ENCODE measurements at regions not wholly inside any gene's neighbourhood (a gene's known extent, or its start where the extent isn't known, plus 50 kb on each side); places are given as distances from the start of the nearest gene placed in this dataset.
"Not testable (repeated sequence)": the region's sequence is repeated elsewhere in the genome, so short reads cannot be mapped to it uniquely, and the experiment has no call there.

DNA sequence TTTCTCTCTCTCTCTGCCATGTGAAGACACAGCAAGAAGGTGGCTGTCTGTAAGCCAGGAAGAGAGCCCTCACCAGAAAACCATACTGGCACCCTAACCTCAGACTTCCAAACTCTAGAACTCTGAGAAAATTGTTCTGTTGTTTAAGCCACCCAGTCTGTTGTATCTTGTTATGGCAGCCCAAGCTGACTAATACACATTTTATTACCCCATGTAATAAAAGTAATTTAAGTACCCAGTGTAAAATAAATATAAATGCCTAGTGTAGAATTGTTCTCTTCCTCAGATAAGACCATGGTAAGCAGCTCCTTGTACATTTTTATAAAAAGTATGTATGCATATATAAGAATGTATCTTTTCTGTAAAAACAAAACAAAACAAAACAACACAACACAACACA lies 119.7 kb downstream of the DTL start:
- no peak for DNase-seq

DNA sequence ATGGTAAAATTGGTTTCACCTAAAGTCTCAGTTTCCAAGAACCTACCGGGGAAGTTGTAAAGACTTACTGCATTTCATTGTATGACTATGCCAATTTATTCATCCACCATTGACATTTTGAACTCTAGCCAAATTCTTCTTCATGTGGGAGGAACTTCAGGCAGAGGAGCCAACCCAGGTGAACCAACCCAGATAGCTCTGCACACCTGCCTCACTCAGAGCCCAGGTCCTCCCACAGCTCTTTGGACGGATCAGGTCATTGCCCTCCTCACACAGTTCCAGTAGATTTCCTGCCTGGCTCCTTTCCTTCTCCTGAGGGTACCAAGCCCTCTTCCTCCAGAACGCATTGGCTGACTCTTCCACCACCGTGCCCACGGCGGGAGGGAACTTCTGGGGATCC lies 121.7 kb downstream of the DTL start:
- no peak for DNase-seq

DNA sequence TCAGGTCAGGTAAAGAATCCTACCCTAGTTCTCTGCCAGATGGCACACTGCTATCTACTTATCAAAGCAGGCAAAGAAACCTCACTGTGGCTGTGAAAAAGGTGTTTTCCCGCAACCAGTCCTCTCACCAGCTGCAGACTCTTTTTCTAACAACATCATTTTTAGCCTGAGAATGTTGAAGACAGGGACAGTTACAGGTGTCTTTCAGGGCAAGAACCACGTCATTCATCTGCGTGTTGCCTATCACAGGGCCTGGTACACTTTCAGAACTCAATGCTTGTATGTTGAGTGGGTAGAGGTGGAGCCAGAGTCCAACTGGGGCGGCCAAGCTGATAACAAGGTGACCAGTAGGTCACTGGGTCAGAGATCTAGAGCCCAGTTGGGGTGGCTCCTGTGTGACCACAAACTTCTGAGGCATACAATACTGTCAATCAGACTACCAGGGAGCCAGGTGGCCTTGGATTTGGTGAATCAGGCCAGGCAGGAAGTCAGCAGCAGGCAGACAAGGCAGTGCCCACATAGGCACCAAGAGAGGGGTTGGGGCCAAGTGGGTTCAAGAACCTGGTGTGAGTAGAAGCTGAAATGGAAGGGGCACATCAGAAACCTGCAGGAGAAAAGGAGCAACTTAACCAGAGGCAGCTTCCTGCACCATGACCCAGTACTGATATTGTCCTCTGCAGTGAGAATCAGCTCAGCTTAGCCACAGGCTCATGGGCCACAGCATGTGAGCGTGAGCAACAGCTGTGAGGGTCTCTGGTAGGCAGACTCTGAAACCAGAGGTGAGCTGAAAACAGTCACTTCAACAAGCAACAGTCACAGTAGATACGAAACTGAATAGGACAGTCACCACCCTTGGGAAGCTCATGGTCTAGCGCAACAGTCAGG lies 123.6 kb downstream of the DTL start:
- no peak for DNase-seq

DNA sequence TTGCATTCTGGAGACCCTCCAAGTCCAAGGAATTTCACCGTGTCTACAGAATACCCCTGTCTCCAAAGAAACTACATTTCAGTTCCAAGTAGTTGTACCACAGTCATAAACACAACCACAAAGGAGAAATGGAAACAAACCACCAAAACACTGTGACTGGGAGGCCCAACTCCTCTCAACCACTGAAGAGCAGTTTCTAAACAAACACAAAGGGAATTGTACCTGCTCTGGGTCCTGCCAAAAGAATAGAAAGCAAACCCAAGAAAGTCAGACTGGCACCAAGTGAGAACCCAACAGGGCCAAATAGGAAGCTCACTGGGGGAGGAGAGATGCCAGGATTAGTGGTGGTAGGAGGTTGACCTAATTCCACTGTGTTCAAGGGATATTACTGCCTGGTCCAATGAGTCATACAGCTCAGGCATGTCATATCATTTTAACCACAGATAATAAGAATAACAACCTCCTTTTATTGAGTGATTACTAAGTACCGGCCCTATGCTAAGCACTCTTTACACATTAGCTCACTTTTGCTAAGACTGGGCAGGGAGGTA lies 123.9 kb upstream of the PPP2R5A start:
- no peak for DNase-seq

DNA sequence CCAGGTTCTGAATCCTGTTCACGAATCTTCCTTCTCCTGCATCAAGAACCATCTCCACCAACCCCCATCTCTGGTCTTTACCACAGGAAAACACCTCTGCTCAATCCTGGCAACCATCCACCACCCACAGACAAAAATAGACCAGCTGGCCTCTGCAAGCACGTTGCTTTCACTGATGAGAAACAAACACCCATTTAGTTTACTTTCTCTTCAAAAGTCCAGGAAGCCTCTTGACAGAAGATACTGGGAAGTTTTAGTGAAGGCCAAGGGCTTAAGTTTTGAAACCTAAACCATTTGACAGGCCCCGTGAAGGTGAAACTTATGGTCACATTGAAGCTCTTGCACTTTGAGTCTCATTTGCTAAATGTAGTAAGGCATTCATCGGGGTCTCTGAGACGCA lies 122.6 kb upstream of the PPP2R5A start:
- DNase-seq: peak; percentile 17

DNA sequence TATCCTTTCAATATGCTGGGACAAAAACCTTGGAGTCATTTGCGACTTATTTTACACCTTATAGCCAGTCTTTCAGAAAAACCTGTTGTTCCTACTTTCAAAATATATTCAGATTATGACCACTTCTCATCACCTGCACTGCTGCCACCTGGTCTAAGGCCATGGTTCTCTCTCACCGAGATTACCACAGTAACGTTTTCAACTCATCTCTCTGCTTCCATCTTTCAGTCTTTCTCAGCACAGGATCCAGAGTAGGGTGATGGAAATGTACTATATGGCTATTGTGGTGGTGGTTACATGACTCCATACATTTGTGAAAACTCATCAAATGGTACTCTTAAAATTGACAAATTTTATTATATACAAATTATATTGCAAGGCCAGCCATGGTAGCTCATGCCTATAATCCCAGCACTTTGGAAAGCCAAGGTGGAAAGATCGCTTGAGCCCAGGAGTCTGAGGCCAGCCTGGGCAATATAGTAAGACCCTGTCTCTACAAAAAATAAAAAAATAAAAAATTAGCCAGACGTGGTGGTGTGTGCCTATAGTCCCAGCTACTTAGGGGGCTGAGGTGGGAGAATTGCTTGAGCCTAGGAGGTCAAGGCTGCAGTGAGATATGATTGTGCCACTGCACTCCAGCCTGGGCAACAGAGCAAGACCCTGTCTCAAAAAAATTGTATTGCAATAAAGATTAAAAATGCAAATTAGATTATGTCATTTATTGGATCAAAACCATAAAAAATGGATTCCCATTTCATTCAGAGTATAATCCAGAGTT lies 120.9 kb upstream of the PPP2R5A start:
- no peak for DNase-seq

DNA sequence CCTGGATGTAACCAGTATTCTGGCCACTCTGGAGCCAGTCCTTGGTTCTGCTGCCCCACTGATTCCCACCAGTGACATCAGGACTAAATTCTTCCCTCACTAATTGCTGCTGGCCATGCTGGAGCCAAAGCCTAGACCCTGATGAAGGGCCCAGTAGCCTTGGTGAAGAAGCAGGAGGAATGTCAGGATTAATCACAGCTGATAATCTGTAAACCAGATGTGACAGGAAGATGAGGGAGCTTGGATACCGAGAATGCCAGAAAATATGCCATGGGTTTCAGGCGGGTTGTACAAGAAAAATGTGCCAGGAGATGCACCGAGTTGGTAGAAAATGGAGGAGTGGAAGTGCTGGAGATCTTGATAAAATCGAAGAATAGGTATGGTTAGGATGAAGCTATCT lies 119.0 kb upstream of the PPP2R5A start:
- DNase-seq: no peak

DNA sequence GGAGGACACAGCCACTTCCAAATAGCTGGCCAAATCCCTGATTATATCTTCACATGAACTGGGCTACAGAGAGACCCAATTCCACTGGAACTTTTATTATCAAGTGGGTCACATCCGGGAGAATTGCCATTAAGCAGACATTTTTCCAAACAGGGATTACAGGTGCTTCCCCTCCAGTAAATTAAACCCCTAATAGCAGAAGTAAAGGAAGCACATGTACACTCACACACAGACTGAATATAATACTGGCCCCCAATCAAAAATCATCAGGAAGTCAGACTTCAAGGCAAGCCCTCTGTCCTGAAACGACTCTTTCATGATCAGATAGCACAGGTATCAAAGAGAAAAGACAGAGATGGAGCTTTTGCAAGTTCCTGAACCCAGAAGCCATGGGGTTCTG lies 118.6 kb upstream of the PPP2R5A start:
- DNase-seq: no peak

DNA sequence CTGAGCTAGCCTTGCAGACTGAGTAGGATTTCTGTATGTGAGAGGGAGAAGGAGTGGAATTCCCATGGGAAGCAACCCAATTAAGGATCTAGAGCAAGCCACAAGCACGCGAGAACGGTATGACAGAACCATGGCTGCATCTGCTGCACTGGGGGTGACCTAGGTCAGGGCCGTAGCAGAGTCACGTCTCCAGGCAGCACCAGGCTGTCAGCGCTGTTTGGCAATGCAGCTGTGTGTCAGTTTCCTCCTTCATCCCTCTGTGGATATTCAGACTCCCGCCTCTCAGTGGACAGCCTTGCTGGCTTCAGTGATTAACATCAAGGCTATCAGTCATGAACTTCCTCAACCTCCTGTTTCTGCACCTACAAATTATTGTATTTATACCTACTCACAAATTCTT lies 118.1 kb upstream of the PPP2R5A start:
- no peak for DNase-seq

DNA sequence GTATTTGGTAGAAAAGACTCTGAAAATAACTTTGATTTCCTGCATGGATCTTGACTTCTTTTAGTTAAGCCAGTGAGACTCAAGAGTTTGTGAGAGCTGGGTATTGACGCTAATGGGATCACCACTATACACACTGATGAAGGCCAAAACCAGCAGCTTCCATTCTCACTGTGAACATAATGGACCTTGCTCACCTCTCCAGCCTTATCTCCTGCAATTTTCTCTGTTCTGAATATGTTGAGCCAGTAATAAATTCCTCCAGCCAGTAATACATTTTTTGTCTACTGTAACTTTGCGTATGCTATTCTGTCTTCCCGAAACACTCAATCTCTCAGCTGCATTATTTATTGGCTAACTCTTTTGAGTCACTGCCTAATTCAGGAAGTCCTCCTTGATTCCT lies 111.6 kb upstream of the PPP2R5A start:
- no peak for DNase-seq

DNA sequence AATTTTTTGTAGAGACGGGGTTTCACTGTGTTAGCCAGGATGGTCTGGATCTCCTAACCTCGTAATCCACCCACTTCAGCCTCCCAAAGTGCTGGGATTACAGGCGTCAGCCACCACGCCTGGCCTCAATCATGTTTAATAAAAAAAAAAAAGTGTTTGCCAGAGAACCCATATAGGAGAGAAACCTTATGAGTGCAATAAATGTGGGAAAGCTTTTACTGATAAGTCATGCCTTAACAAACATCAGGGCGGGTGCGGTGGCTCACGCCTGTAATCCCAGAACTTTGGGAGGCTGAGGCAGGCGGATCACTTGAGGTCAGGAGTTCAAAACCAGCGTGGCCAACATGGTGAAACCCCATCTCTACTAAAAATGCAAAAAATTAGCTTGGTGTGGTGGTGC lies 110.9 kb upstream of the PPP2R5A start:
- DNase-seq: not testable (repeated sequence)

DNA sequence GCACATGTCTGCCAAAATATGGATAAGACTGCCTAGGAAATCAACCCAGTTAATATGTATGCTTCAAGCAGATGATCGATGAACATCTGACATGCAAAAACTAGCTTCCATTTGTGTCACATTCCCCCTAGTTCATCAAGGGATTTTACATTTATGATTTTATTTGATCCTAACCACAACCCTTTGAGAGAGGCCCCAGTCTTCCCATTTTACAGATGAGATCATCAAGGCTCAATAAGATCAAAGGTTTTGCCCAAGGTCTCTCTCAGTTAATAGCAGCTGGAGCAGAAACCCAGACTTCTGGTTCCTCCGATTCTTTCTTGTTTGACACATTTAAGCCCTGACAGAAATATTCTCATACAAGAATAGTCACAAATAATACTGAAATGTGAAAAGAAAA lies 107.7 kb upstream of the PPP2R5A start:
- no peak for DNase-seq

DNA sequence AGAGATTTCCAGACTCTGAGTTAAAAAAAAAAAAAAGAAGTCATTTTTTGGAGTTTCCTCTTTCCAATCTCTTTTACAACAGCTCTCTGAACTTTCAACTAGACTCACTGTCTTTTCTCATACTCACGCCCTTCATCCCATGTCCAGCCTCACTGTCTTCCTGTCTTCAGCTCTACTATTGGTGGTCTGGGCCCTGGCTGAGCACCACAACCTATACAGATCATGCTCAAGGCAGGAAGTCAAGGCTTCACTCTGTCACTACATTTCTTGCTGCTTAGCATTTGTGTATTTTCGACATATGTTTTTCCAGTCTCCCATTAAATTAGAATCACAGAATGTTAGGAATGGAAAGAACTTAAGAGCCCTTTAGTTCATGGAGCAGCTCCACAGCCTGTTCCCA lies 106.4 kb upstream of the PPP2R5A start:
- DNase-seq: no peak

DNA sequence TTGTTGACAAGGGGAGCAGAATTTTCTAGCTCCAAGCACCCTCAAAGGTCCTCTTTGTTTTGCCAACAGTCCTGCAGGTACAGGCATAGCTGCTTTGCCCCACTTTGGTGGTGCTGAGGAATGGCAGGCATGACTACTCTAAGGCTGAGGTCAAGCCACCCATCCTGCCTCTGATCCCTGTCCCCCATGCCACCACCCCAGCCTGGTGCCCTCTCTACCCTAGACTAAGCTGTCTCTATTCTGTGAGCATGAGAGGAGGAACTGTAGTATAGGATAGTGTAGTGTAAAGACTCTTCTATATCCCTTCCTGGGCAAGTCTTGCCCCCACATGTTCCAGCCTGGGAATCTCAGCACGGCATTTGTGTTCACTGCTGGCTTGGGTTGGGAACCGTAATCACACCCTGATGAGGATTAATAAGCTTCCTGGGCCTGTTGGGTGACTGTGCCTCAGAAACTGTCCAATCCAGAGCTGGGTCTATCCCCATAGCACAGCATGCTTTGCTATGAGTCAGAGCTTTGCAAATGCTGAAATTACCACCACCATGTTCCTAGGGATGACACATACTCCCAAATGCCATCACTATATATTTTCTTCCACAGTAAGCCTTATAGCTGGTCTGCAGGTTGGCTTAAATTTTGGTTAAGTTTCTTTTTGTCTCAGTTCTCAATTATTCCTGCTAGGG lies 105.7 kb upstream of the PPP2R5A start:
- DNase-seq: no peak

DNA sequence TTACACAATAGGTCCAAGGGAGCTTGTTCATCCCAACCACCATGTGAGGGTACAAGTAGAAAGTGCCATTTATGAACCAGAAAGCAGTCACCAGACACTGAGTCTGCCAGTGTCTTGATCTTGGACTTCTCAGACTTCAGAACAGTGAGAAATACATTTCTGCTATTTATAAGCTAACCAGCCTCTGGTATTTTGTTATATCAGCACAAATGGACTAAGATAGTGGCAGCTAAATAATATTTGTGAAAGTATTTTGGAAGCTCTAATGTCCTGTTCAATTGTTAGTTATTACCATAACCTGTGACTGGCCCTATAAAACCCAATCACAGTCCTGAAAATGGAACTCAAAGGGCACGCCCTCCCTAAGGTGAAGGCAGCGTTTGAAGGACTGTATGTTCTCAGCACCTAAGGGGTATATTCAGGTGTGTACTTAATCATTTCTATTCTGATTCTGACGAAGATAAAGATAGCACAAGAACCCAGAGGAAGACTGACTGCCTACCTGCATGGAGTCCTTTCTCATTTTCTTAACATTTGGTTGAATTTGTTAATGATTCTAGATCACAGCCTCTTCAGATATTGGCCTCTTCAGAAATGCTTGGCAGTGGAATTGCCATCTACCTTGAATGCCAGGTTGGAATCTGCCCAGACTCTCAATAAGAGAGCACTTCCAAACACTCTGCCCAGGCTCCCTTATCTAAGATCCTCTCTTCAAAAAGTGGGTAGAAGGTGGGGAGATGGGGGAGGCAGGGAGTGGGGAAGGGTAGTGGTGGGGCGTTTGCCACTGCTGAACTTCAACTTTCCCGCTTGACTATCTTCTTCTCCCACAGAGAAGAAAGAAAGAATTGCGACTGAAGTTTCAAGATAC lies 104.0 kb upstream of the PPP2R5A start:
- no peak for DNase-seq

DNA sequence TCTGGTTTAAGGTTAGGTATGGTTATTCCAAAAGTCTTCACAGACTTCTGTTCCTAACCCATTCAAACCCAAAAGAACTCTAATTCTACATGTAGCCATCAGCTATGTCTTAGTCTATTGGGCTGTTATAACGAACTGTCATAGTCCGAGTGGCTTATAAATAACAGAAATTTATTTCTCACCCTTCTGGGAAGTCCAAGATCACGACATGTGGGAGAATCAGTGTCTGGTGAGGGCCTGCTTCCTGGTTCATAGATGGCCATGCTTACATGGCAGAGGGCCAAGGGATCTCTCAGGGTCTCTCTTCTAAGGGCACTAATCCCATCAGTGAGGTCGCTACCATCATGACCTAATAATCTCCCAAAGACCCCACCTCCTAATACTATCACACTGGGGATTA lies 103.0 kb upstream of the PPP2R5A start:
- no peak for DNase-seq

DNA sequence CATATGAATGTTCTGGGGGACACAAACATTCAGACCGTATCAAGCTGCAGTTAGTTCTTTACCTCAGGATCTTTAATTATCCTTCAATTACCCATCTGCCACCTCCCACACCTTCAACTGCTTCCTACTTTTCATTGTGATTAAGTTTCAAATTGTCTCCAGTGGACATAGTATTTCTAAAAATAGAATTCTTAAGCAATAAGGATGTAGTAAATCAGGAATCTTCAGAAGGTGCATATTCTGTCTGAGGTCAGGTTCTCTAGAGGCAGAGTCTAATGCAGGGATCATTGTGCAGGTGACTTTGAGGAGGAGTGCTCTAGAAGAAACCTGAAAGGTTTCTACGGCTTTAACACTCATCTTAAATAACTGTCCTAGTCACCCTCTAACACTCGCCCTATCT lies 102.6 kb upstream of the PPP2R5A start:
- no peak for DNase-seq

DNA sequence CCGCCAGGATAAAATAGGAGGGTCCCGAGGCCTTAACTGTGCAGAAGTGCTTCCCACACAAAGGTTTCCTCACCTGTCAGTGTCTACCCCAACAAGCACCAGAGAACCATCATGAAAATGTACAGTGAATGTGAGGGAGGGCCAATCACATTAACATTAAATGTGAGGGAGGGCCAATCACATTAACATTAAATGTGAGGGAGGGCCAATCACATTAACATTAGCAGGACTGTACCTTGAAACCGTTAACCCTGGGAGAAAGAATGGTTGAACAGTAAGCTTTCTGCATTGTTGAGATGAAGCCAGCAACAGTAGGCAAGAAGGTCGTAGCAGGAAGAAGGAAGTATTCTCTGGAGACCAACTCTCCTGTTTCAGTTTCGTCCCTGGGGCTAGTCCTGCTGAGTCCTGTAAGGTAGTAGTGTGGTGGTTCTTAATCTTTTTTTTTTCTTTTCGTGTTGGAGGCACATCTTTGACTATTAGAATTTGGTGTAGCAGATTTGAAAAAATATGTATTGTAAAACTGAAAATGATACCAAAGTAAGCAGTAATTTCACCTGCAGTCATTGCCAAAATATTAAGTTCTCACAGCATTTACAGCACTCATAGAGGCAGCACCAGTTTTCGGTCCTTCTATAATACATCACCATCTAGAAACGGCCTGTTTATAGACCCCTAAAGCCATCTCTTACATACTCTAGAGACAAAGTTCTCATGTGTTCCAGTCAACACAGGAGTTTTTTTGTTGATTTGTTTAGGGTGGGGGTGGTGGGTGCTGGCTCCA lies 98.6 kb upstream of the PPP2R5A start:
- DNase-seq: no peak

DNA sequence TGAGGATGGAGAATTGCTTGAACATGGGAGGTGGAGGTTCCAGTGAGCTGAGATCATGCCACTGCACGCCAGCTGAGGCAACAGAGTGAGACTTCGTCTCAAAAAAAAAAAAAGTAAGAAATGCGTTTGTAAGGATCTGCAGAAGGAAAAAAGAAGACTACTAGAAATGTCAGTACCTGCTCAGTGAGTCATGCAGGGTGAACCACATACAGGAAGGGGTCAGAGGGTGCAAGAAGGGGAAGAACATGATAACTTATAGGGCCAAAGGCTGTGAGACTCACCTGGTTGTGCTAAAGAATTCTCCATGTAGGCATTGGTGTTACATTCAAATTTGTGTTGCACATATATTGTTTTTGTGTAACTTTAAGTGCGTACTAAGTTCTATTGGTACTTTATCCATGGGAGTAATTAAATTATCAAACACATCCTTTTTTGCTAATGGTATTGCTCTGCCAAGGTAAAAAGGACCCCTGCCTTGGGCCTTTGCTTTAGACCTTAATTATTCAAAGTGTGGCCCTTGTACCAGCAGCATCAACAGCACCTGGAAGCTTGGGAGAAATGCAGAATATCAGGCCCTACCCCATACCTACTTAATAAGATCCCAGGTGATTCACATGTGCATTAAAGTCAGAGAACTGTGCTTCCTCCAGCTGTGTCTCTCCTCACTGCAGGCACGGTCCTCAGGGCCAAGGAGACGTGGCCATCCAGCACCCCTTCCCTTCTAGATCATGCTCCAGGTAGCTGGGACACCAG lies 96.4 kb upstream of the PPP2R5A start:
- DNase-seq: peak; percentile 55

DNA sequence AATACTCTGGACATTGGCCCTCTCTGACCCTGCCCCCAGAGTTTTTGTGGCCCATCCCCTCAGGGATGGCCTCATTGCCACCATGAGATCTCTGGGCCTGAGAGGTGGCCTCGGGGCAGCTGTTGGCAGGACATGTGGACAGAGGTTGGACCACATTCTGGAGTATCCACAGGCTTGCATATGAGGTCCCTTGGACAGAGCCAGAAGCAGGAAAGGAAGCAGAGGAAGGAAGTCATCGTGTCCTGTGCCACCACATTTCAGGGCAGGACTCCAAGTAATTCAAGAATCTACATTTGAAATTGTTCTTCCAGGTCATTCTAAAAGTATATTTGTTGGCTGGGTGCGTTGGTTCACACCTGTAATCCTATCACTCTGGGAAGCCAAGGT lies 95.9 kb upstream of the PPP2R5A start:
- DNase-seq: no peak

DNA sequence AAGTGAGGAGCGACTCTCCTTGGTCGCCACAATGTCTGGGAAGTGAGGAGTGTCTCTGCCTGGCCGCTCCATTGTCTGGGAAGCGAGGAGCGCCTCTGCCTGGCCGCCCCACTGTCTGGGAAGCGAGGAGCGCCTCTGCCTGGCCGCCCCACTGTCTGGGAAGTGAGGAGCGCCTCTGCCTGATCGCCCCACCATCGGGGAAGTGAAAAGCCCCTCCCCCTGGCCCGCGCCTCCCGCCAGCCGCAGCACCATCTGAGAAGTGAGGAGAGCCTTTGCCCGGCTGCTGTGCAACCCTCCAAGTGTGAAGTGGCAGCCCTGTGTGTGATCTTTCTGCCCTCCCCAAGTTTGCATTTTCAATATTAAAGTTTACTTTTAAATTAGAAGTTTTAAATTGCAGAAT lies 95.0 kb upstream of the PPP2R5A start:
- DNase-seq: no peak

Data from NK-92 treated with Interleukin-12 subunit alpha and Interleukin-12 subunit beta, amount 100 ng/mL, for 24 hours (cell line).